Right atrium auricular region (tissue), 2 donors: ENCODE measurements at regions not wholly inside any gene's neighbourhood (a gene's known extent, or its start where the extent isn't known, plus 50 kb on each side); places are given as distances from the start of the nearest gene placed in this dataset.
"Not testable (repeated sequence)": the region's sequence is repeated elsewhere in the genome, so short reads cannot be mapped to it uniquely, and the experiment has no call there.

ENCODE experiments used
- DNase-seq: peaks from one replicate; pipeline ENCODE4 v3.0.0-alpha.2; 2019; ENCODE audit warnings: low spot score
- H3K27ac ChIP-seq, 2 donors: fragments of 200-600 bp; sonication (generic); 1 replicate in 1 of 2; 2 replicates in 1 of 2; pipeline ENCODE4 v1.5.1; 2016 to 2019
- H3K27me3 ChIP-seq, 2 donors: fragments of 200-600 bp; sonication (generic); one replicate each; pipeline versions ENCODE4 v1.5.1 to v1.6.0; 2017 to 2019
- H3K36me3 ChIP-seq: fragments of 200-600 bp; sonication (generic); one replicate; pipeline ENCODE4 v1.5.1; 2016
- H3K4me1 ChIP-seq, 2 donors: fragments of 200-600 bp; sonication (generic); one replicate each; pipeline versions ENCODE4 v1.5.1 to v1.6.0; 2017 to 2019
- H3K4me3 ChIP-seq, 2 donors: fragments of 200-600 bp; sonication (generic); 1 replicate in 1 of 2; 2 replicates in 1 of 2; pipeline ENCODE4 v1.5.1; 2017 to 2019; ENCODE audit warnings: mild to moderate bottlenecking in 1 of 2, moderate library complexity in 1 of 2
- H3K9me3 ChIP-seq, 2 donors: fragments of 200-600 bp; sonication (generic); one replicate each; pipeline ENCODE4 v1.5.1; 2019
- TF ChIP-seq, protein P1 (sequence below), 2 donors: fragments of 200-600 bp; sonication (generic); IDR thresholded peaks; one replicate each; pipeline ENCODE4 v1.5.1; 2019; ENCODE audit warnings: antibody characterized with exemption in 2 of 2

DNA sequence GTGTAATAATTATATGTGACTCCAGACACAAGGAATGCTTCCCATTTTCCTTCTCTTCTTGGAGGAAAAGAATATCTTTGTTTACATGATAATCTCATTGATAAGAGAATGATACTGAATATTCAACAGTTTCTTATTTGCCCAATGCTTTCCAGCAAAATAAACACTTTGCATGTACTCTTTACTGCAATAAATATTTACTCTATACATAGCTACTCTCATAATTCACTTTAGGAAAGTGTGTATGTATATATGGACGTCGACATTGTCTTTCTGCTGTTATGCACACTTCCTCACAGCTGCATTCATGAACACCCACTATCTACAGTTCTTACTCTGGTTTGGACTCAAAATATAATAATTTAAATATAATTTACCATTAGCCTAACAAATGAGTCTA is 617.4 kb upstream of the CDH10 start:
- H3K4me3 ChIP-seq = no peak overlapping the region
- H3K27ac ChIP-seq = no peak overlapping the region
- DNase-seq = no peak
- H3K27me3 ChIP-seq = no peaks in the 10 kb centered on the region
- no peaks in the 10 kb centered on the region for H3K4me1 ChIP-seq
- peaks cover 0 to 8% of the 10 kb centered on the region in 2 donors for H3K9me3 ChIP-seq
- no peaks in the 10 kb centered on the region for H3K36me3 ChIP-seq
- TF ChIP-seq, protein P1, sequence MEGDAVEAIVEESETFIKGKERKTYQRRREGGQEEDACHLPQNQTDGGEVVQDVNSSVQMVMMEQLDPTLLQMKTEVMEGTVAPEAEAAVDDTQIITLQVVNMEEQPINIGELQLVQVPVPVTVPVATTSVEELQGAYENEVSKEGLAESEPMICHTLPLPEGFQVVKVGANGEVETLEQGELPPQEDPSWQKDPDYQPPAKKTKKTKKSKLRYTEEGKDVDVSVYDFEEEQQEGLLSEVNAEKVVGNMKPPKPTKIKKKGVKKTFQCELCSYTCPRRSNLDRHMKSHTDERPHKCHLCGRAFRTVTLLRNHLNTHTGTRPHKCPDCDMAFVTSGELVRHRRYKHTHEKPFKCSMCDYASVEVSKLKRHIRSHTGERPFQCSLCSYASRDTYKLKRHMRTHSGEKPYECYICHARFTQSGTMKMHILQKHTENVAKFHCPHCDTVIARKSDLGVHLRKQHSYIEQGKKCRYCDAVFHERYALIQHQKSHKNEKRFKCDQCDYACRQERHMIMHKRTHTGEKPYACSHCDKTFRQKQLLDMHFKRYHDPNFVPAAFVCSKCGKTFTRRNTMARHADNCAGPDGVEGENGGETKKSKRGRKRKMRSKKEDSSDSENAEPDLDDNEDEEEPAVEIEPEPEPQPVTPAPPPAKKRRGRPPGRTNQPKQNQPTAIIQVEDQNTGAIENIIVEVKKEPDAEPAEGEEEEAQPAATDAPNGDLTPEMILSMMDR (IDR thresholded peaks at IDR 0.05) = no peak

GRCh38 chr5:25255128-25255527 is 610.4 kb upstream of the CDH10 start:
- TF ChIP-seq, protein P1 (IDR thresholded peaks at IDR 0.05) = no peak
- no peak for DNase-seq
- H3K4me1 ChIP-seq = no peaks in the 10 kb centered on the region
- H3K9me3 ChIP-seq = no peaks in the 10 kb centered on the region
- no peak overlapping the region for H3K4me3 ChIP-seq
- no peaks in the 10 kb centered on the region for H3K36me3 ChIP-seq
- H3K27ac ChIP-seq = no peak overlapping the region
- H3K27me3 ChIP-seq = no peaks in the 10 kb centered on the region

DNA sequence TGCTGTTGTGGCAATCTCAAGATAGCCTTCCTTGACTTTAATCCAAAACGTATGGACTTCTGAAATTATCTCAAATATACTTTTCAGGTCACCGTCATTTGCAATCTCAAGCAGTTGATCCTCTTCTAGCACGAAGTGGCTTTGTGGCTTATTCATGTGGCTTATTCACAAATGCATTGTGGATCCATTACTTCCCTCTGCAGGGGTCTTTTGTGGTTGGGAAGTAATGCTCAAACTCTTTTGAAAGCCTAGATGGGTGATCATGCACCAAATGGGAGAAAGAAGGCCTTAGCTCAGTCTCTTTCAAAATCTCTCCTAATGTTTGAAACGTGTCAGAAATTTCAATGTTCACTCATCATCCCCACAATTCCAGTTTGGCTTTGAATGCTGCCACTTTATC is 597.2 kb upstream of the CDH10 start:
- H3K9me3 ChIP-seq = no peaks in the 10 kb centered on the region
- no peak overlapping the region for H3K27ac ChIP-seq
- no peak overlapping the region for H3K4me3 ChIP-seq
- TF ChIP-seq, protein P1 (IDR thresholded peaks at IDR 0.05) = no peak
- no peaks in the 10 kb centered on the region for H3K36me3 ChIP-seq
- no peaks in the 10 kb centered on the region for H3K4me1 ChIP-seq
- no peak for DNase-seq
- H3K27me3 ChIP-seq = no peaks in the 10 kb centered on the region

DNA sequence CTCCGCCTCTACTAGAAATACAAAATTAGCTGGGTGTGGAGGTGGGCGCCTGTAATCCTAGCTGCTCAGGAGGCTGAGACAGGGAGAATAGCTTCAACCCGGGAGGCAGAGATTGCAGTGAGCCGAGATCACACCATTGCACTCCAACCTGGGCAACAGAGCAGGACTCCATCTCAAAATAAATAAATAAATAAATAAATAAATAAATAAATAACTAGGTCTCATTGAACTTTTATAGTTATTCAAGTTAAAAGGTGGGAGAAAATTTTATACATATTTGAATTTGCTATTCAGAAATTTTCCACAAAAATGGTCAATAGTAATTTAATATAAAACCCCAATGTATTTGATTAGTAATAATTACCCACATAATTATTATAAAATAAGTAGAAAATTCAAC is 593.9 kb upstream of the CDH10 start:
- not testable (repeated sequence) for H3K36me3 ChIP-seq, H3K27ac ChIP-seq, DNase-seq, H3K27me3 ChIP-seq, H3K4me3 ChIP-seq, H3K4me1 ChIP-seq, H3K9me3 ChIP-seq

GRCh38 chr5:25224316-25224982 is 579.7 kb upstream of the CDH10 start:
- no peaks in the 10 kb centered on the region for H3K27me3 ChIP-seq
- no peak overlapping the region for H3K27ac ChIP-seq
- DNase-seq = no peak
- H3K36me3 ChIP-seq = no peaks in the 10 kb centered on the region
- TF ChIP-seq, protein P1 (IDR thresholded peaks at IDR 0.05) = no peak
- H3K4me1 ChIP-seq = no peaks in the 10 kb centered on the region
- H3K9me3 ChIP-seq = no peaks in the 10 kb centered on the region
- H3K4me3 ChIP-seq = no peak overlapping the region

DNA sequence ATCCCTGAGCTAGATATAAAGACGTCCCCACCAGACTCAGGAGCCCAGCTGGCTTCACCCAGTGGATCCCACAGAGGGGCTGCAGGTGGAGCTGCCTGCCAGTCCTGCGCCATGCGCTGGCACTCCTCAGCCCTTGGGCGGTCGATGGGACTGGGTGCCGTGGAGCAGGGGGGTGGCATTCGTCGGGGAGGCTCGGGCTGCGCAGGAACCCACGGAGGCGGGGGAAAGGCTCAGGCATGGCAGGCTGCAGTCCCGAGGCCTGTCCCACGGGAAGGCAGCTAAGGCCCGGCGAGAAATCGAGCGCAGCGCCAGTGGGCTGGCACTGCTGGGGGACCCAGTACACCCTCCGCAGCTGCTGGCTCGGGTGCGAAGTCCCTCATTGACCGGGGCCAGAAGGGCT is 555.1 kb upstream of the CDH10 start:
- H3K27me3 ChIP-seq, H3K4me3 ChIP-seq, H3K27ac ChIP-seq, H3K4me1 ChIP-seq, H3K36me3 ChIP-seq, DNase-seq, H3K9me3 ChIP-seq: not testable (repeated sequence)

- Histone ChIP-seq H3K27ac (no peak overlapping the region), H3K4me1 (no peaks in the 10 kb centered on the region), H3K36me3 (no peaks in the 10 kb centered on the region), H3K27me3 (no peaks in the 10 kb centered on the region), H3K4me3 (no peak overlapping the region), H3K9me3 (no peaks in the 10 kb centered on the region)
- TF ChIP-seq, protein P1 (IDR thresholded peaks at IDR 0.05) = no peak
- no peak for DNase-seq
These were observed 545.8 kb upstream of the CDH10 start for GRCh38 chr5:25190521-25191000.
